Panc1 (cell line): ENCODE measurements at regions not wholly inside any gene's neighbourhood (a gene's known extent, or its start where the extent isn't known, plus 50 kb on each side); places are given as distances from the start of the nearest gene placed in this dataset.

Experiments
- ATAC-seq: fragments of 200-7000 bp; cut with Tn5 transposase; 2 replicates; pipeline ENCODE4 v1.9.1; 2020; ENCODE audit warnings: mild to moderate bottlenecking, moderate library complexity
- BruUV-seq: library from RNA; stranded (reverse); fragments of 400-500 nt; replicated peaks from 2 replicates; lab custom pipeline; 2021; lab: Mats Ljungman, UMichigan
- CTCF ChIA-PET: fragments of 300-600 bp; sonication (Branson Sonifier 250); formaldehyde crosslinking; loops from one replicate; lab custom pipeline; 2022; ENCODE audit warnings: antibody characterized with exemption; lab: Charles Lee
- POLR2A ChIA-PET: fragments of 300-600 bp; sonication (Branson Sonifier 250); formaldehyde crosslinking; loops from one replicate; lab custom pipeline; 2022; ENCODE audit warnings: antibody characterized with exemption; lab: Charles Lee
- DNase-seq: peaks from one replicate; pipeline ENCODE4 v3.0.0-alpha.2; 2010; ENCODE audit warnings: low read depth, low spot score
- H3K27ac ChIP-seq: 2 replicates; pipeline ENCODE4 v1.5.1; 2011; ENCODE audit warnings: mild to moderate bottlenecking, low read length, inconsistent platforms
- H3K27me3 ChIP-seq: fragments of 200-500 bp; sonication (Bioruptor generic); 2 replicates; pipeline ENCODE4 v1.6.0; 2014; ENCODE audit warnings: low read length, inconsistent platforms; ENCODE audit not compliant: control insufficient read depth, insufficient read depth
- H3K36me3 ChIP-seq: fragments of 200-500 bp; sonication (Bioruptor generic); 2 replicates; pipeline ENCODE4 v1.5.1; 2014; ENCODE audit warnings: inconsistent platforms, mild to moderate bottlenecking, low read length, moderate library complexity; ENCODE audit not compliant: control insufficient read depth, insufficient read depth
- H3K4me1 ChIP-seq: 2 replicates; pipeline ENCODE4 v1.5.1; 2011; ENCODE audit warnings: inconsistent platforms, mild to moderate bottlenecking, low read length, moderate library complexity; ENCODE audit not compliant: control insufficient read depth, insufficient read depth
- H3K4me3 ChIP-seq, 2 experiments: 2 replicates each; pipeline ENCODE4 v1.5.1; 2011 to 2012; ENCODE audit warnings: low read depth in 2 of 2, low read length in 2 of 2, mild to moderate bottlenecking in 2 of 2, inconsistent platforms in 1 of 2, moderate library complexity in 1 of 2
- H3K9me3 ChIP-seq: fragments of 200-500 bp; sonication (Bioruptor generic); 2 replicates; pipeline ENCODE4 v1.5.1; 2014; ENCODE audit warnings: low read depth, mild to moderate bottlenecking, inconsistent platforms, low read length, moderate library complexity; ENCODE audit not compliant: control insufficient read depth, insufficient read depth
- CTCF ChIP-seq: fragments of 450-650 bp; IDR thresholded peaks from 2 replicates; pipeline ENCODE4 v1.5.1; 2017; ENCODE audit warnings: mild to moderate bottlenecking
- POLR2AphosphoS5 ChIP-seq: IDR thresholded peaks from 2 replicates; pipeline ENCODE4 v1.6.1; 2012; ENCODE audit warnings: mild to moderate bottlenecking, low read depth, low read length, moderate library complexity
- REST ChIP-seq, 2 experiments: IDR thresholded peaks; 2 replicates each; pipeline ENCODE4 v1.6.1; 2011 to 2012; ENCODE audit warnings: low read depth in 2 of 2, control low read depth in 1 of 2, low read length in 1 of 2, mild to moderate bottlenecking in 1 of 2, moderate library complexity in 1 of 2; ENCODE audit not compliant: insufficient read depth in 1 of 2
- SIN3A ChIP-seq: IDR thresholded peaks from 2 replicates; pipeline ENCODE4 v1.6.1; 2012; ENCODE audit warnings: low read depth, mild to moderate bottlenecking, low read length, moderate library complexity, borderline replicate concordance; ENCODE audit not compliant: insufficient read depth
- TCF7L2 ChIP-seq: IDR thresholded peaks from 2 replicates; pipeline ENCODE4 v1.6.1; 2011; ENCODE audit warnings: mild to moderate bottlenecking, low read depth, low read length, inconsistent platforms
- in situ Hi-C: cut with HindIII; loops from 2 replicates; pipeline ENCODE4 v1.10.0; 2016; ENCODE audit warnings: low sequenced_read_pairs, low pct_unique_long_range_greater_than_20kb
- intact Hi-C: fragments of 100-400 bp; cut with micrococcal nuclease; formaldehyde crosslinking; loops from one replicate; pipeline ENCODE4 v1.10.0; 2022; ENCODE audit not compliant: unreplicated experiment

- Histone ChIP-seq H3K9me3 (no peaks in the 10 kb centered on the region), H3K4me1 (no peaks in the 10 kb centered on the region), H3K4me3 (no peak overlapping the region), H3K36me3 (no peaks in the 10 kb centered on the region), H3K27ac (no peak overlapping the region), H3K27me3 (no peaks in the 10 kb centered on the region)
- intact Hi-C loops, result no loop called here
- no TSS peak for BruUV-seq
- ATAC-seq (no peak), DNase-seq (no peak)
- POLR2A ChIA-PET, result no interaction called here
- CTCF ChIA-PET, result no interaction called here
- TF ChIP-seq CTCF (no peak), SIN3A (no peak), REST (IDR thresholded peaks at IDR 0.05; ENCODE audit: insufficient read depth in 1 of 2, low read depth in 2 of 2, low read length in 1 of 2) (no peak), POLR2AphosphoS5 (no peak), TCF7L2 (no peak)
- in situ Hi-C loops, result no loop called here
Observed at GRCh38 chr5:106019261-106019660, 1651.5 kb downstream of the EFNA5 start.

- no peak overlapping the region for H3K27ac ChIP-seq
- ATAC-seq (no peak), DNase-seq (no peak)
- H3K9me3 ChIP-seq, result no peaks in the 10 kb centered on the region
- in situ Hi-C loops, result no loop called here
- H3K36me3 ChIP-seq, result no peaks in the 10 kb centered on the region
- intact Hi-C loops, result no loop called here
- no peak overlapping the region for H3K4me3 ChIP-seq
- TF ChIP-seq SIN3A, result no peak
- no peak for TF ChIP-seq TCF7L2
- no peak for TF ChIP-seq POLR2AphosphoS5
- no peak for TF ChIP-seq CTCF
- no peak for TF ChIP-seq REST (IDR thresholded peaks at IDR 0.05; ENCODE audit: insufficient read depth in 1 of 2, low read depth in 2 of 2, low read length in 1 of 2)
- H3K27me3 ChIP-seq, result no peaks in the 10 kb centered on the region
- POLR2A ChIA-PET, result no interaction called here
- no TSS peak for BruUV-seq
- H3K4me1 ChIP-seq, result no peaks in the 10 kb centered on the region
- CTCF ChIA-PET, result no interaction called here
Observed at GRCh38 chr5:106017243-106017857, 1653.4 kb downstream of the EFNA5 start.
